ENCODE measurements at regions not wholly inside any gene's neighbourhood (a gene's known extent, or its start where the extent isn't known, plus 50 kb on each side); places are given as distances from the start of the nearest gene placed in this dataset.

DNA sequence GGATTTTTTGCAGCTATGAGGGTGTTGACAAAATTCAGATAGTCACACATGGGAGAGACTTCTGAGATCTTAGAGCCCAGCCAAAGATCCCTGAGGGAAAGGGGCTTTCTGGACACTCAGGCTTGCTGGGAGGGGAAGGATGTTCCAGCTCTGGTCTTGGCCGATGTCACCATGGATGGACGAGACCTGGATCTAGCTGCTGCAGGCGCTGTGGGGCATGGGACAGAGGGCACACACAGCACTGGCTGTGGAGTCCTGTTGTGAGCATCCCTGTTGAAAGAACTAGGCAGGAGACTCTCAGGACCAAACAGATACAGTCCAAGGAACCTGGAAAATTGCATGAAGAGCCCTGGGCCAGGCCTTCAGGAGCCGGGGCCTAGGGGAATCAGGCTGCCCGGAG lies 80.1 kb upstream of the SDK2 start:
- no peak for TF ChIP-seq POLR2A (IDR thresholded peaks at IDR 0.05)
- TF ChIP-seq, protein P1, sequence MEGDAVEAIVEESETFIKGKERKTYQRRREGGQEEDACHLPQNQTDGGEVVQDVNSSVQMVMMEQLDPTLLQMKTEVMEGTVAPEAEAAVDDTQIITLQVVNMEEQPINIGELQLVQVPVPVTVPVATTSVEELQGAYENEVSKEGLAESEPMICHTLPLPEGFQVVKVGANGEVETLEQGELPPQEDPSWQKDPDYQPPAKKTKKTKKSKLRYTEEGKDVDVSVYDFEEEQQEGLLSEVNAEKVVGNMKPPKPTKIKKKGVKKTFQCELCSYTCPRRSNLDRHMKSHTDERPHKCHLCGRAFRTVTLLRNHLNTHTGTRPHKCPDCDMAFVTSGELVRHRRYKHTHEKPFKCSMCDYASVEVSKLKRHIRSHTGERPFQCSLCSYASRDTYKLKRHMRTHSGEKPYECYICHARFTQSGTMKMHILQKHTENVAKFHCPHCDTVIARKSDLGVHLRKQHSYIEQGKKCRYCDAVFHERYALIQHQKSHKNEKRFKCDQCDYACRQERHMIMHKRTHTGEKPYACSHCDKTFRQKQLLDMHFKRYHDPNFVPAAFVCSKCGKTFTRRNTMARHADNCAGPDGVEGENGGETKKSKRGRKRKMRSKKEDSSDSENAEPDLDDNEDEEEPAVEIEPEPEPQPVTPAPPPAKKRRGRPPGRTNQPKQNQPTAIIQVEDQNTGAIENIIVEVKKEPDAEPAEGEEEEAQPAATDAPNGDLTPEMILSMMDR (IDR thresholded peaks at IDR 0.05): no peak
